GM12872 (cell line): ENCODE measurements at regions not wholly inside any gene's neighbourhood (a gene's known extent, or its start where the extent isn't known, plus 50 kb on each side); places are given as distances from the start of the nearest gene placed in this dataset.

ENCODE experiments used
- TF ChIP-seq, protein P1 (sequence below): IDR thresholded peaks from 3 replicates; pipeline ENCODE4 v1.5.1; 2011; ENCODE audit warnings: low read depth, mild to moderate bottlenecking, low read length, moderate library complexity; ENCODE audit not compliant: insufficient read depth

DNA sequence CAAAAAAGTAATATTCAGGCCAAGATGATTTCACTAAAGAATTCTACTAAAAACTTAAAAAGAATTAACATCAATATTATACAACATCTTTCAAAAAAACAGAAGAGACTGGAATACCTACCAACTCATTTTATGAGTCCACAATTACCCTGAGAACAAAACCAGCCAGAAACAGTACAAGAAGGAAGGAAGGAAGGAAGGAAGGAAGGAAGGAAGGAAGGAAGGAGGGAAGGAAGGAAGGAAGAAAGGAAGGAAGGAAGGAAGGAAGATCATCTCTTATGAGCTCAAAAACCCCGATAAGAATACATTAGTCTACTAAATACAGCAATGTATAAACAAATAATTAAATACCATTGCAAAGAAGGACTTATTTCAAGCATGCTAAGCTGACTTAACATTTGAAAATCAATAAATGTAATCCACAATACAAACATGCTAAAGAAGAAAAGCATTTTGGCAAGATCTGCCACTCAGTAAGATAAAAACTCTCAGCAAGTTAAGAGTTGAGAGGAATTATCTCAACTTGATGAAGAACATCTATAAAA, 149.9 kb upstream of the RGS18 start:
- TF ChIP-seq, protein P1, sequence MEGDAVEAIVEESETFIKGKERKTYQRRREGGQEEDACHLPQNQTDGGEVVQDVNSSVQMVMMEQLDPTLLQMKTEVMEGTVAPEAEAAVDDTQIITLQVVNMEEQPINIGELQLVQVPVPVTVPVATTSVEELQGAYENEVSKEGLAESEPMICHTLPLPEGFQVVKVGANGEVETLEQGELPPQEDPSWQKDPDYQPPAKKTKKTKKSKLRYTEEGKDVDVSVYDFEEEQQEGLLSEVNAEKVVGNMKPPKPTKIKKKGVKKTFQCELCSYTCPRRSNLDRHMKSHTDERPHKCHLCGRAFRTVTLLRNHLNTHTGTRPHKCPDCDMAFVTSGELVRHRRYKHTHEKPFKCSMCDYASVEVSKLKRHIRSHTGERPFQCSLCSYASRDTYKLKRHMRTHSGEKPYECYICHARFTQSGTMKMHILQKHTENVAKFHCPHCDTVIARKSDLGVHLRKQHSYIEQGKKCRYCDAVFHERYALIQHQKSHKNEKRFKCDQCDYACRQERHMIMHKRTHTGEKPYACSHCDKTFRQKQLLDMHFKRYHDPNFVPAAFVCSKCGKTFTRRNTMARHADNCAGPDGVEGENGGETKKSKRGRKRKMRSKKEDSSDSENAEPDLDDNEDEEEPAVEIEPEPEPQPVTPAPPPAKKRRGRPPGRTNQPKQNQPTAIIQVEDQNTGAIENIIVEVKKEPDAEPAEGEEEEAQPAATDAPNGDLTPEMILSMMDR: no peak

- TF ChIP-seq, protein P1: no peak
Measured at GRCh38 chr1:192010406-192010805, 147.9 kb upstream of the RGS18 start.

- TF ChIP-seq, protein P1: no peak
Measured at GRCh38 chr1:192011525-192011924, 146.7 kb upstream of the RGS18 start.

DNA sequence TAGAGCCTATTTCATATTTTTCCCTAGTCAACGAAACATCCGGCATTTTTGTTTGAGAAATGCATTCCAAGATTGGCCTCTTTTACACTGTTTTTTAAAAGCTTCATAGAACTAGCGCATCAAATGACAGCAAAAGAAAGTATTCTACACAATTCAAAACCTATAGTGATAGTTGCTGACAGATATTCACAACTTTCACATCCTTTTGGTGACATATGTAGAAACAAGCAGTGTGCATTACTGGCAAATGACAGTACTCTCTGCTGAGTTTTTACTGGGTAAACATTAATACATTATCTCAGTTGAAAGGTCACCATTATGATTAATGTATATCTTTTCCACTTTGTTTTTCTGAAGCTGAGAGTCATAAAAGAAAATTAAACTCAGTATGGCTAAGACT, 135.4 kb upstream of the RGS18 start:
- TF ChIP-seq, protein P1: no peak

DNA sequence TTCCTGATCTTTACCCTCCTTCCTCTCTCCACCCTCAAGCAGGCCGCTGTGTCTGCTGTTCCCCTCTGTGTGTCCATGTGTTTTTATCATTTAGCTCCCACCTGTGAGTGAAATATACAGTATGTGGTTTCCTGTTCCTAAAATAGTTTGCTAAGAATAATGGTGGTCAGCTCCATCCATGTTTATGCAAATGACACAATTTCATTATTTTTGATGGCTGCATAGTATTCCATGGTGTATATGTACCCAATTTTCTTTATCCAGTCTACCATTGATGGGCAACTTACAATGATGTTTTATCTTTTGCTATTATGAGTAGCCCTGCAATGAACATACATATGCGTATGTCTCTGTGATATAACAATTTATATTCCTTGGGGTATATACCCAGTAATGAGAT, 133.4 kb upstream of the RGS18 start:
- TF ChIP-seq, protein P1: no peak

DNA sequence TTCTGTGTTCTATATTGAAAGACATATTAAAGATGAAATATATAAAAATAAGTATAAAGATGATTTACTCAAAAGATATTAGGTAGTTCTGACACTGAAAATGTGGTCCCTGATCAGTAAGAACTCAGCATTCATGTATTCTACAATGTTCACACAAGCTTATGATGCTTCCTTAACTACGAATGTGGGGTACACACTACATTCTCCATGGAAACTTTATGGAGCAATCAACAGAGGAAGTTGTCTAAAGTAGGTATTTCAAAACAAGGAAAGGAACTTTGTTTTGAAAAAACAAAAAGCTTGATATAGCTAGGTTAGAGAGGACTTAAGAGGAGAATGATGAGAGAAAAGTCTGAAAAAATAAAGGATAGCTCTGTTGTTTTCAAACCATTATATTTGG, 119.7 kb upstream of the RGS18 start:
- TF ChIP-seq, protein P1: no peak

GRCh38 chr1:192045131-192045530, 113.1 kb upstream of the RGS18 start:
- TF ChIP-seq, protein P1: no peak
